ENCODE measurements at regions not wholly inside any gene's neighbourhood (a gene's known extent, or its start where the extent isn't known, plus 50 kb on each side); places are given as distances from the start of the nearest gene placed in this dataset.

DNA sequence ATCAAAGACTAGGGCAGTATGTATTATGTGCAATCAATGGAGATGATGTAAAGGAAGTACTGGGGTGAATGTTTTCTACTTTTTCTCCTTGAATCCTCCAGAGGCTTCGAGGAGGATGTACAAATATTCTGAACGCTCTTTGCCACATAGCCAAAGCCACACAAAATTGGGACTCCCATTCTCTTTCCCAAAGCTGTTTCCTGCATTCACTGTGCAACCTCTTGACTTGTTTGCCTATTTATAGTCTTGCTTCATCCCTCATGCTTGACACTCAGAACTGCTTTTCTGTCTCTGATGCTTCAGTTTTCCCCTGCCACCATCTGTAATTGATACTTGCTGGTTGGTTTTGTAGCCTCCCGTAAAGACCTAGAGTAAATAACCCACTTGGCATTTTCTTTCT is 208.2 kb upstream of the RBMS1 start:
- no peaks in the 10 kb centered on the region for H4K20me1 ChIP-seq (ENCODE audit: control insufficient read depth, extremely low read depth, insufficient read depth, low read length)
- dilution Hi-C loops (cut with MboI; ENCODE audit: extremely low pct_ligation_motif_present, low sequenced_read_pairs): no loop called here
- no peaks in the 10 kb centered on the region for H3K36me3 ChIP-seq (ENCODE audit: control insufficient read depth in 2 of 2, extremely low read depth in 1 of 2, insufficient read depth in 2 of 2, low read length in 2 of 2)
- no peaks in the 10 kb centered on the region for H3K79me2 ChIP-seq (ENCODE audit: control insufficient read depth, insufficient read depth, low read length)
- no peak overlapping the region for H3K27ac ChIP-seq (ENCODE audit: control insufficient read depth, insufficient read depth, low read length)
- no peak overlapping the region for H2AFZ ChIP-seq (ENCODE audit: control insufficient read depth, low read length)
- H3K27me3 ChIP-seq (ENCODE audit: control insufficient read depth, extremely low read depth, insufficient read depth, low read length): no peaks in the 10 kb centered on the region
- no peak for DNase-seq (ENCODE audit: low read depth, low spot score)
- TF ChIP-seq, protein P1, sequence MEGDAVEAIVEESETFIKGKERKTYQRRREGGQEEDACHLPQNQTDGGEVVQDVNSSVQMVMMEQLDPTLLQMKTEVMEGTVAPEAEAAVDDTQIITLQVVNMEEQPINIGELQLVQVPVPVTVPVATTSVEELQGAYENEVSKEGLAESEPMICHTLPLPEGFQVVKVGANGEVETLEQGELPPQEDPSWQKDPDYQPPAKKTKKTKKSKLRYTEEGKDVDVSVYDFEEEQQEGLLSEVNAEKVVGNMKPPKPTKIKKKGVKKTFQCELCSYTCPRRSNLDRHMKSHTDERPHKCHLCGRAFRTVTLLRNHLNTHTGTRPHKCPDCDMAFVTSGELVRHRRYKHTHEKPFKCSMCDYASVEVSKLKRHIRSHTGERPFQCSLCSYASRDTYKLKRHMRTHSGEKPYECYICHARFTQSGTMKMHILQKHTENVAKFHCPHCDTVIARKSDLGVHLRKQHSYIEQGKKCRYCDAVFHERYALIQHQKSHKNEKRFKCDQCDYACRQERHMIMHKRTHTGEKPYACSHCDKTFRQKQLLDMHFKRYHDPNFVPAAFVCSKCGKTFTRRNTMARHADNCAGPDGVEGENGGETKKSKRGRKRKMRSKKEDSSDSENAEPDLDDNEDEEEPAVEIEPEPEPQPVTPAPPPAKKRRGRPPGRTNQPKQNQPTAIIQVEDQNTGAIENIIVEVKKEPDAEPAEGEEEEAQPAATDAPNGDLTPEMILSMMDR (optimal IDR thresholded peaks at IDR 0.05 in 1 of 3, IDR thresholded peaks at IDR 0.05 in 1 of 3, conservative IDR thresholded peaks at IDR 0.05 in 1 of 3; ENCODE audit: extremely low read depth in 1 of 3, insufficient read depth in 2 of 3, low read length in 3 of 3): no peak
- TF ChIP-seq EZH2 (IDR thresholded peaks at IDR 0.05; ENCODE audit: low read length): no peak
- H3K4me3 ChIP-seq (ENCODE audit: control insufficient read depth in 2 of 3, extremely low read depth in 1 of 3, insufficient read depth in 2 of 3, low read depth in 1 of 3, low read length in 3 of 3): no peak overlapping the region
- H3K4me2 ChIP-seq (ENCODE audit: control insufficient read depth, extremely low read depth, insufficient read depth, low read depth, low read length): no peak overlapping the region
- H3K9ac ChIP-seq (ENCODE audit: control insufficient read depth, extremely low read depth, insufficient read depth, low read length): no peak overlapping the region
- H3K9me3 ChIP-seq (ENCODE audit: control insufficient read depth, low read depth, low read length): no peaks in the 10 kb centered on the region
- H3K9me1 ChIP-seq (ENCODE audit: control insufficient read depth, extremely low read depth, insufficient read depth, low read length): no peaks in the 10 kb centered on the region
- FAIRE-seq: no peak
- no peaks in the 10 kb centered on the region for H3K4me1 ChIP-seq (ENCODE audit: control insufficient read depth, extremely low read depth, insufficient read depth, low read length)

GRCh38 chr2:160702754-160703153 is 209.1 kb upstream of the RBMS1 start:
- H3K9me3 ChIP-seq (ENCODE audit: control insufficient read depth, low read depth, low read length): no peaks in the 10 kb centered on the region
- H3K9ac ChIP-seq (ENCODE audit: control insufficient read depth, extremely low read depth, insufficient read depth, low read length): no peak overlapping the region
- TF ChIP-seq, protein P1 (optimal IDR thresholded peaks at IDR 0.05 in 1 of 3, IDR thresholded peaks at IDR 0.05 in 1 of 3, conservative IDR thresholded peaks at IDR 0.05 in 1 of 3; ENCODE audit: extremely low read depth in 1 of 3, insufficient read depth in 2 of 3, low read length in 3 of 3): no peak
- no peak for TF ChIP-seq EZH2 (IDR thresholded peaks at IDR 0.05; ENCODE audit: low read length)
- no peak overlapping the region for H2AFZ ChIP-seq (ENCODE audit: control insufficient read depth, low read length)
- no peaks in the 10 kb centered on the region for H3K4me1 ChIP-seq (ENCODE audit: control insufficient read depth, extremely low read depth, insufficient read depth, low read length)
- H3K4me2 ChIP-seq (ENCODE audit: control insufficient read depth, extremely low read depth, insufficient read depth, low read depth, low read length): no peak overlapping the region
- FAIRE-seq (no peak), DNase-seq (ENCODE audit: low read depth, low spot score) (no peak)
- no peaks in the 10 kb centered on the region for H4K20me1 ChIP-seq (ENCODE audit: control insufficient read depth, extremely low read depth, insufficient read depth, low read length)
- no peak overlapping the region for H3K27ac ChIP-seq (ENCODE audit: control insufficient read depth, insufficient read depth, low read length)
- H3K4me3 ChIP-seq (ENCODE audit: control insufficient read depth in 2 of 3, extremely low read depth in 1 of 3, insufficient read depth in 2 of 3, low read depth in 1 of 3, low read length in 3 of 3): no peak overlapping the region
- H3K9me1 ChIP-seq (ENCODE audit: control insufficient read depth, extremely low read depth, insufficient read depth, low read length): no peaks in the 10 kb centered on the region
- dilution Hi-C loops (cut with MboI; ENCODE audit: extremely low pct_ligation_motif_present, low sequenced_read_pairs): no loop called here
- no peaks in the 10 kb centered on the region for H3K27me3 ChIP-seq (ENCODE audit: control insufficient read depth, extremely low read depth, insufficient read depth, low read length)
- no peaks in the 10 kb centered on the region for H3K79me2 ChIP-seq (ENCODE audit: control insufficient read depth, insufficient read depth, low read length)
- H3K36me3 ChIP-seq (ENCODE audit: control insufficient read depth in 2 of 2, extremely low read depth in 1 of 2, insufficient read depth in 2 of 2, low read length in 2 of 2): no peaks in the 10 kb centered on the region

Measured in keratinocyte (primary cell).